Neutrophil (primary cell): ENCODE measurements at regions not wholly inside any gene's neighbourhood (a gene's known extent, or its start where the extent isn't known, plus 50 kb on each side); places are given as distances from the start of the nearest gene placed in this dataset.

ENCODE experiments used
- H3K27ac ChIP-seq: fragments of 200-600 bp; sonication (generic); 2 replicates; pipeline ENCODE4 v1.5.1; 2016; ENCODE audit warnings: mild to moderate bottlenecking, moderate library complexity
- H3K27me3 ChIP-seq: fragments of 200-600 bp; sonication (generic); 2 replicates; pipeline ENCODE4 v1.6.0; 2016; ENCODE audit warnings: mild to moderate bottlenecking
- H3K36me3 ChIP-seq: fragments of 200-600 bp; sonication (generic); 2 replicates; pipeline ENCODE4 v1.5.1; 2017
- H3K4me1 ChIP-seq, 2 experiments: fragments of 200-600 bp in 1 of 2; sonication (generic) in 1 of 2; 1 replicate in 1 of 2; 2 replicates in 1 of 2; pipeline versions ENCODE4 v1.5.1 to v1.6.1; 2013 to 2016; ENCODE audit warnings: low read depth in 1 of 2, low read length in 1 of 2, mild to moderate bottlenecking in 1 of 2, moderate library complexity in 1 of 2; ENCODE audit not compliant: control insufficient read depth in 1 of 2, insufficient read depth in 1 of 2
- H3K4me3 ChIP-seq, 2 experiments: fragments of 200-600 bp in 1 of 2; sonication (generic) in 1 of 2; 1 replicate in 1 of 2; 2 replicates in 1 of 2; pipeline ENCODE4 v1.5.1; 2013 to 2016; ENCODE audit warnings: low read depth in 1 of 2, low read length in 1 of 2, mild to moderate bottlenecking in 1 of 2, moderate library complexity in 1 of 2
- H3K9me3 ChIP-seq: fragments of 200-600 bp; sonication (generic); 2 replicates; pipeline ENCODE4 v1.5.1; 2016
- CTCF ChIP-seq: fragments of 200-600 bp; sonication (generic); IDR thresholded peaks from 2 replicates; pipeline ENCODE4 v1.5.1; 2016; ENCODE audit warnings: antibody characterized with exemption

GRCh38 chr6:50143011-50143719, 93.4 kb upstream of the DEFB112 start:
- no peak overlapping the region for H3K4me3 ChIP-seq
- H3K4me1 ChIP-seq: no peaks in the 10 kb centered on the region
- H3K27me3 ChIP-seq: no peaks in the 10 kb centered on the region
- no peaks in the 10 kb centered on the region for H3K9me3 ChIP-seq
- no peak for TF ChIP-seq CTCF
- no peaks in the 10 kb centered on the region for H3K36me3 ChIP-seq
- no peak overlapping the region for H3K27ac ChIP-seq

DNA sequence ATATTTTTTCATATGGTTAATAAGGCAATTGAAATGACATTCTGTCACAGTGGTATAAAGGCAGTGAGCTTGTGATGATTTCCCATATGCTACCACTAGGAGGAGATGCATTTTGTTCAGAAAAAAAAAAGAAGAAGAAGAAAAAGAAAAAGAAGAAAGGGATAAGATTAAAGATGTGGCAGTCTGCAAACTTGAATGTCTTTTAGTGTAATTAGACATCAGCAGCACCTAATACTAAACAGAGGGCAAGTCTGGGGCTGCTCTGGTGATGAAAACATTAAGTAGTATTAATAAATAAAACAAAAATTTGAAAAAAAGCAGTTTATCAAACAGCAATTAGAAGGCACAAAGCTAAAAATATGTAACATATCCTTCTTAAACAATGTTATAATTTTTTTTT, 95.4 kb upstream of the DEFB112 start:
- Histone ChIP-seq H3K27ac (no peak overlapping the region), H3K9me3 (no peaks in the 10 kb centered on the region), H3K36me3 (no peaks in the 10 kb centered on the region), H3K4me3 (no peak overlapping the region), H3K27me3 (no peaks in the 10 kb centered on the region), H3K4me1 (no peaks in the 10 kb centered on the region)
- no peak for TF ChIP-seq CTCF

DNA sequence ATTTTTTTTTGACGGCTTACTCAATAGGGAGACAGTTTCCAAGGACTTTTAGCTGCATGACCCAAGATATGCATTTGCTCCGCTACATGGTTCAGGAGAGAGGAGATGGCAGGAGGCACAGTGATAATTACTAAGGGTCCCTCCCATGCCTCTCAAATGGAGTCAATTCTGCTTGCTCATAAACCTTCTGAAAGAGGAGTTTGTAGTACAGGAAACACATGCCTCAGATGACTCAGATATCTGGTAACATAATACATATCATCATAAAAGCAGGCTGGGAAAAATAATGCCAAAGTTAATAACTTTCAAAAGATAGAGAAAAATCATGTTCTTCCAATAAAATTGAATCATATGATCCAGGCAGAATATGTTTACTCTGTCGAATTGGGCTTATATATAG, 97.6 kb upstream of the DEFB112 start:
- H3K27me3 ChIP-seq: no peaks in the 10 kb centered on the region
- no peaks in the 10 kb centered on the region for H3K4me1 ChIP-seq
- H3K4me3 ChIP-seq: no peak overlapping the region
- H3K36me3 ChIP-seq: no peaks in the 10 kb centered on the region
- TF ChIP-seq CTCF: no peak
- no peak overlapping the region for H3K27ac ChIP-seq
- H3K9me3 ChIP-seq: no peaks in the 10 kb centered on the region

- Histone ChIP-seq H3K4me3 (no peak overlapping the region), H3K9me3 (no peaks in the 10 kb centered on the region), H3K36me3 (no peaks in the 10 kb centered on the region), H3K4me1 (no peaks in the 10 kb centered on the region), H3K27ac (no peak overlapping the region), H3K27me3 (no peaks in the 10 kb centered on the region)
- no peak for TF ChIP-seq CTCF
Measured at GRCh38 chr6:50180646-50181045, 130.9 kb upstream of the DEFB112 start.

DNA sequence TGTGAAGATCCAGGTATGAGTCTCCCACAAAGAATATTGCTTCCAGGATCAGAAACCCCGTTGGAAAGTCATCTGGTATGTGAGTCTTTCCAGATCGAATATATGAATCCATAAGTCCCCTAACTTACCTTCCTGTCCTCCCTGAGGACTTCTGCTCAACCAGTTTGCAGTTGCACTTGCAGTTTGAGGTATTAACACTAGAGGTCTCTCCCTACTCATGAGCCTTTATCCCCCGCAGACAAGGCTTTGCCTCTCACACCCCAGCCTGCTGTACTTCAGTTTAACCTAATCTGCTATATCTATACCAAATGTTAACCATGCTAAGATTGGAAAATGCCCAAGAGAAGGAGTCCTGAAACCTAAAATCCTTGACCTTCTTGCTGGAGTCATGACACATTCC, 135.3 kb upstream of the DEFB112 start:
- TF ChIP-seq CTCF: no peak
- Histone ChIP-seq H3K27ac (no peak overlapping the region), H3K36me3 (no peaks in the 10 kb centered on the region), H3K27me3 (no peaks in the 10 kb centered on the region), H3K4me3 (no peak overlapping the region), H3K9me3 (no peaks in the 10 kb centered on the region), H3K4me1 (no peaks in the 10 kb centered on the region)
